PC-9 (cell line): ENCODE measurements at regions not wholly inside any gene's neighbourhood (a gene's known extent, or its start where the extent isn't known, plus 50 kb on each side); places are given as distances from the start of the nearest gene placed in this dataset.

Experiments used
- BruUV-seq: library from RNA; stranded (reverse); fragments of 400-500 nt; replicated peaks from 2 replicates; lab custom pipeline; 2021; lab: Mats Ljungman, UMichigan
- CTCF ChIA-PET: fragments of 300-600 bp; sonication (Branson Sonifier 250); formaldehyde crosslinking; loops from one replicate; lab custom pipeline; 2022; ENCODE audit warnings: antibody characterized with exemption; lab: Charles Lee
- POLR2A ChIA-PET: fragments of 300-600 bp; sonication (Branson Sonifier 250); formaldehyde crosslinking; loops from one replicate; lab custom pipeline; 2022; ENCODE audit warnings: antibody characterized with exemption; ENCODE audit not compliant: unreplicated experiment; lab: Charles Lee
- DNase-seq, 2 experiments: peaks; one replicate each; pipeline versions ENCODE4 v3.0.0 to v3.0.0-alpha.2; 2015 to 2022; ENCODE audit warnings: mixed read lengths in 1 of 2
- H2AFZ ChIP-seq: fragments of 200-600 bp; sonication (generic); 2 replicates; pipeline ENCODE4 v1.8.1; 2017; ENCODE audit warnings: antibody characterized with exemption
- H3F3A ChIP-seq: fragments of 200-600 bp; sonication (generic); 2 replicates; pipeline ENCODE4 v1.8.1; 2017; ENCODE audit warnings: antibody characterized with exemption, mild to moderate bottlenecking, low read depth; ENCODE audit not compliant: insufficient read depth
- H3K27ac ChIP-seq: fragments of 200-600 bp; sonication (generic); 2 replicates; pipeline ENCODE4 v1.6.1; 2016; ENCODE audit warnings: mixed run types
- H3K27me3 ChIP-seq: fragments of 200-600 bp; sonication (generic); 2 replicates; pipeline ENCODE4 v1.6.1; 2016; ENCODE audit warnings: low read depth, mixed run types; ENCODE audit not compliant: insufficient read depth
- H3K36me3 ChIP-seq: fragments of 200-600 bp; sonication (generic); 2 replicates; pipeline ENCODE4 v1.6.1; 2016; ENCODE audit warnings: low read depth, mixed run types
- H3K4me1 ChIP-seq: fragments of 200-600 bp; sonication (generic); replicated peaks from 2 replicates; pipeline ENCODE4 v1.6.1; 2016; ENCODE audit warnings: mixed run types; ENCODE audit not compliant: insufficient read depth
- H3K4me2 ChIP-seq: fragments of 200-600 bp; sonication (generic); 2 replicates; pipeline ENCODE4 v1.6.1; 2017; ENCODE audit warnings: mixed run types
- H3K4me3 ChIP-seq: fragments of 200-600 bp; sonication (generic); 2 replicates; pipeline ENCODE4 v1.6.1; 2016; ENCODE audit warnings: mixed run types
- H3K79me2 ChIP-seq: fragments of 200-600 bp; sonication (generic); 2 replicates; pipeline ENCODE4 v1.6.1; 2017; ENCODE audit warnings: low read depth, mixed run types
- H3K9me2 ChIP-seq: fragments of 200-600 bp; sonication (generic); 2 replicates; pipeline ENCODE4 v1.8.1; 2017; ENCODE audit warnings: mild to moderate bottlenecking; ENCODE audit not compliant: insufficient read depth
- H3K9me3 ChIP-seq: fragments of 200-600 bp; sonication (generic); 2 replicates; pipeline ENCODE4 v1.8.1; 2016; ENCODE audit warnings: low read depth; ENCODE audit not compliant: insufficient read depth
- H4K20me1 ChIP-seq: fragments of 200-600 bp; sonication (generic); 2 replicates; pipeline ENCODE4 v1.8.1; 2017; ENCODE audit not compliant: insufficient read depth
- EZH2 ChIP-seq: fragments of 200-600 bp; sonication (generic); IDR thresholded peaks from 2 replicates; pipeline ENCODE4 v1.8.0; 2017; ENCODE audit warnings: antibody characterized with exemption, low read depth
- intact Hi-C: fragments of 100-400 bp; cut with micrococcal nuclease; formaldehyde crosslinking; loops from one replicate; pipeline ENCODE4 v1.10.0; 2022; ENCODE audit not compliant: unreplicated experiment
- TF ChIP-seq, protein P1 (sequence below): fragments of 200-600 bp; sonication (generic); conservative IDR thresholded peaks from 2 replicates; pipeline ENCODE4 v1.6.1; 2017; ENCODE audit warnings: mixed run types, antibody characterized with exemption, mild to moderate bottlenecking, moderate library complexity

DNA sequence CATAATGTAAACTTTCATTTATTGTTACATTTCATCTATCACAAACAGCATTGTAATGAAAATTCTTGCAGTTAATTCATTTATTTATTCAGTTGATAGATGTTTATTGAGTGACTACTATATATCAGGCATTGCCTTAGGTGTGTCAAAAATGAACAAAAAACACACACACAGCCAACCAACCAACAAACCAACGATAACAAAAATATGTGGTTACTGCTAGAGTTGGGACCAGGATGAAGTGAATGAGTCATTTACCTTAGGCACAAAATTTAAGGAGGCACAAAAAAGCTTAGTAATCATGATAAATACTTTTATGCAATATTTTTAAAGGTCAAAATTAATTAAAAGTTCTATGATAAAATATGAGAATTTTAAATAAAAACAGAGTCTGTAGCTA, 223.4 kb downstream of the CSNK1G3 start:
- Histone ChIP-seq H3K4me2 (no peak overlapping the region), H3K36me3 (no peaks in the 10 kb centered on the region), H3K27ac (no peak overlapping the region), H3K79me2 (no peaks in the 10 kb centered on the region), H3F3A (no peaks in the 10 kb centered on the region), H2AFZ (no peak overlapping the region), H4K20me1 (no peaks in the 10 kb centered on the region), H3K4me3 (no peak overlapping the region), H3K9me2 (no peaks in the 10 kb centered on the region), H3K9me3 (no peaks in the 10 kb centered on the region), H3K4me1 (no peaks in the 10 kb centered on the region), H3K27me3 (no peaks in the 10 kb centered on the region)
- CTCF ChIA-PET, result no interaction called here
- intact Hi-C loops, result no loop called here
- no peak for TF ChIP-seq EZH2
- TF ChIP-seq, protein P1, sequence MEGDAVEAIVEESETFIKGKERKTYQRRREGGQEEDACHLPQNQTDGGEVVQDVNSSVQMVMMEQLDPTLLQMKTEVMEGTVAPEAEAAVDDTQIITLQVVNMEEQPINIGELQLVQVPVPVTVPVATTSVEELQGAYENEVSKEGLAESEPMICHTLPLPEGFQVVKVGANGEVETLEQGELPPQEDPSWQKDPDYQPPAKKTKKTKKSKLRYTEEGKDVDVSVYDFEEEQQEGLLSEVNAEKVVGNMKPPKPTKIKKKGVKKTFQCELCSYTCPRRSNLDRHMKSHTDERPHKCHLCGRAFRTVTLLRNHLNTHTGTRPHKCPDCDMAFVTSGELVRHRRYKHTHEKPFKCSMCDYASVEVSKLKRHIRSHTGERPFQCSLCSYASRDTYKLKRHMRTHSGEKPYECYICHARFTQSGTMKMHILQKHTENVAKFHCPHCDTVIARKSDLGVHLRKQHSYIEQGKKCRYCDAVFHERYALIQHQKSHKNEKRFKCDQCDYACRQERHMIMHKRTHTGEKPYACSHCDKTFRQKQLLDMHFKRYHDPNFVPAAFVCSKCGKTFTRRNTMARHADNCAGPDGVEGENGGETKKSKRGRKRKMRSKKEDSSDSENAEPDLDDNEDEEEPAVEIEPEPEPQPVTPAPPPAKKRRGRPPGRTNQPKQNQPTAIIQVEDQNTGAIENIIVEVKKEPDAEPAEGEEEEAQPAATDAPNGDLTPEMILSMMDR, result no peak
- BruUV-seq, result no TSS peak
- POLR2A ChIA-PET, result no interaction called here
- DNase-seq, result no peak

GRCh38 chr5:123732257-123732656, 220.3 kb downstream of the CSNK1G3 start:
- POLR2A ChIA-PET, result no interaction called here
- DNase-seq, result no peak
- no peaks in the 10 kb centered on the region for H3K27me3 ChIP-seq
- no peaks in the 10 kb centered on the region for H3F3A ChIP-seq
- intact Hi-C loops, result no loop called here
- no peak overlapping the region for H3K4me2 ChIP-seq
- no peaks in the 10 kb centered on the region for H3K36me3 ChIP-seq
- H2AFZ ChIP-seq, result no peak overlapping the region
- no peak overlapping the region for H3K27ac ChIP-seq
- no peaks in the 10 kb centered on the region for H3K4me1 ChIP-seq
- CTCF ChIA-PET, result no interaction called here
- no peaks in the 10 kb centered on the region for H3K9me3 ChIP-seq
- H3K9me2 ChIP-seq, result no peaks in the 10 kb centered on the region
- no peak overlapping the region for H3K4me3 ChIP-seq
- TF ChIP-seq, protein P1, result no peak
- TF ChIP-seq EZH2, result no peak
- H3K79me2 ChIP-seq, result no peaks in the 10 kb centered on the region
- no TSS peak for BruUV-seq
- no peaks in the 10 kb centered on the region for H4K20me1 ChIP-seq

- Histone ChIP-seq H3K4me1 (no peaks in the 10 kb centered on the region), H3K9me3 (0 out of 2 replicates have a peak, but pooled peaks cover 3% of the 10 kb centered on the region), H3K27ac (no peak overlapping the region), H3K9me2 (no peaks in the 10 kb centered on the region), H3K36me3 (no peaks in the 10 kb centered on the region), H3K79me2 (no peaks in the 10 kb centered on the region), H3K4me2 (no peak overlapping the region), H2AFZ (no peak overlapping the region), H4K20me1 (no peaks in the 10 kb centered on the region), H3K4me3 (no peak overlapping the region), H3K27me3 (no peaks in the 10 kb centered on the region), H3F3A (no peaks in the 10 kb centered on the region)
- ChIA-PET POLR2A (no interaction called here), CTCF (no interaction called here)
- TF ChIP-seq EZH2, result no peak
- DNase-seq, result no peak
- BruUV-seq, result no TSS peak
- intact Hi-C loops, result no loop called here
Measured at GRCh38 chr5:123722451-123722850, 210.5 kb downstream of the CSNK1G3 start.

DNA sequence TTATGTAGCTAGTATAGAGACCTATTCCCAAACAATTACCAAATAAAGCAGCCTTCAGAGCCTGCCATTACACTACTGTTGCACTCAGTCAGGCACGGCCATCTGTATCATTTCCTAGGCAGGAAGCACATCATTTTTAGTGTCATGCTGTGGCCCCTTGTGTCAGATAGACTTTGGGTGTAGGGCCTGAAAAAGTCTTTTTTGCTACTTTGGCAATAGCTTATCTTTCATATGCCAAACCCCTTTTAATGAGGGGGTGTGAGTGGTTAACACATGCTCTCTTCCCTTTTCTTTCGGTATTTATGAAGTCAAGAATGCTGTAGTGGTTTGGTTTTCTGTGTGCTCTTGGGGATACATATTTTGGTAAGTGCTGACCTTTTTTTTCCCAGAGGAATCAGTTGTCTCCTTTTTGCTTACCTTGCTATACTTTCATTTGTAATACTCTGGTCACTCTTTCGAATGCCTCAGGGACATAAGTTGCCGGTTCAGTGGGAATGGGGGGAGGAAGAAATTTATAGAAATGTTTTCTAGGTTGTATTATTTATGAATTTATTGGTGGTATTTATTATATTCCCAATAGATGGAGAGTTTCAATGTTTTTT, 209.8 kb downstream of the CSNK1G3 start:
- Histone ChIP-seq H3K27ac (no peak overlapping the region), H3K27me3 (no peaks in the 10 kb centered on the region), H3K36me3 (no peaks in the 10 kb centered on the region), H3K9me3 (0 out of 2 replicates have a peak, but pooled peaks cover 3% of the 10 kb centered on the region), H3K4me3 (no peak overlapping the region), H4K20me1 (no peaks in the 10 kb centered on the region), H3K4me2 (no peak overlapping the region), H3F3A (no peaks in the 10 kb centered on the region), H3K4me1 (no peaks in the 10 kb centered on the region), H3K9me2 (no peaks in the 10 kb centered on the region), H2AFZ (0 out of 2 replicates have a peak overlapping the region, but pooled peaks have one; percentile 27), H3K79me2 (no peaks in the 10 kb centered on the region)
- CTCF ChIA-PET, result no interaction called here
- POLR2A ChIA-PET, result no interaction called here
- intact Hi-C loops, result no loop called here
- TF ChIP-seq, protein P1, result no peak
- TF ChIP-seq EZH2, result no peak
- DNase-seq, result no peak
- no TSS peak for BruUV-seq
